Esophagus muscularis mucosa (tissue), 4 donors: ENCODE measurements at regions not wholly inside any gene's neighbourhood (a gene's known extent, or its start where the extent isn't known, plus 50 kb on each side); places are given as distances from the start of the nearest gene placed in this dataset.
A peak's percentile ranks its signal among the peaks of the same experiment; 100 is the strongest.

Source experiments
- DNase-seq: peaks from one replicate; pipeline ENCODE4 v3.0.0-alpha.2; 2017; ENCODE audit errors: extremely low spot score
- H3K27ac ChIP-seq, 4 donors: fragments of 200-600 bp; sonication (generic); replicated peaks in 1 of 4; 1 replicate in 3 of 4; 2 replicates in 1 of 4; pipeline ENCODE4 v1.5.1; 2016 to 2019; ENCODE audit warnings: mild to moderate bottlenecking in 1 of 4
- H3K27me3 ChIP-seq, 4 donors: fragments of 200-600 bp; sonication (generic); one replicate each; pipeline versions ENCODE4 v1.5.1 to v1.6.0; 2016 to 2019
- H3K36me3 ChIP-seq, 4 donors: fragments of 200-600 bp; sonication (generic); one replicate each; pipeline ENCODE4 v1.5.1; 2016 to 2019
- H3K4me1 ChIP-seq, 4 donors: fragments of 200-600 bp; sonication (generic); one replicate each; pipeline ENCODE4 v1.5.1; 2016 to 2019
- H3K4me3 ChIP-seq, 4 donors: fragments of 200-600 bp; sonication (generic); 1 replicate in 2 of 4; 2 replicates in 2 of 4; pipeline ENCODE4 v1.5.1; 2016 to 2019; ENCODE audit warnings: mild to moderate bottlenecking in 4 of 4, moderate library complexity in 1 of 4
- H3K9me3 ChIP-seq, 4 donors: fragments of 200-600 bp; sonication (generic); 1 replicate in 3 of 4; 2 replicates in 1 of 4; pipeline ENCODE4 v1.5.1; 2016 to 2019
- EP300 ChIP-seq: sonication (generic); formaldehyde crosslinking; IDR thresholded peaks from one replicate; pipeline ENCODE4 v1.6.1; 2017; ENCODE audit warnings: antibody characterized with exemption
- POLR2A ChIP-seq: fragments of 450-650 bp; IDR thresholded peaks from one replicate; pipeline ENCODE4 v1.6.1; 2017; ENCODE audit warnings: antibody characterized with exemption, moderate library complexity, mild to moderate bottlenecking, low read depth
- POLR2AphosphoS5 ChIP-seq, 2 donors: sonication (generic); formaldehyde crosslinking; IDR thresholded peaks; one replicate each; pipeline ENCODE4 v1.6.1; 2017; ENCODE audit warnings: antibody characterized with exemption in 2 of 2
- WGBS: methylation state at CpG from one replicate; pipeline ENCODE4 v1.1.5; 2018; 5-methylcytosine and 5-hydroxymethylcytosine counted together
- intact Hi-C: fragments of 100-400 bp; cut with DNase I; formaldehyde crosslinking; loops from one replicate; pipeline ENCODE4 v1.15.1; 2023
- TF ChIP-seq, protein P1 (sequence below), 3 experiments: fragments of 200-600 bp in 2 of 3; fragments of 450-650 bp in 1 of 3; sonication (generic) in 2 of 3; IDR thresholded peaks; one replicate each; pipeline ENCODE4 v1.5.1; 2017 to 2019; ENCODE audit warnings: antibody characterized with exemption in 3 of 3, mild to moderate bottlenecking in 2 of 3, moderate library complexity in 1 of 3

DNA sequence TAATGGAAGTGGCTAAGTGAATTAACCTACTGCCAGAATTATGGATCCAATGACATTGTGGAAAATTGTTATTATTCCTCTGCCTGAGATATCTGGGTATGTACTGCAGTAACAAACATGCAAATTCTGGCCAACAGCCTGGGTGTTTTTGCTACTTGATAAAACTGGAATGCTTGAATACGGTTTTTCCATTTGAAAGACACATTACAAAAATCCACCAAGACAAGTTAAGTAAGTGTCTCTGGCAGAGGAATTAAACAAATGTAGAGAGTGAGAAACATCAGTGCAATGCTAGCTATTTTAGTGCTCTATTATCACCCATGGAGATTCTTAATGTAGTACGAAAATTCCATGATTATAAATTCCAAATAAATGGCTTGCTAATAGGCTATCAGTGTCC lies 312.4 kb upstream of the MEIS1 start:
- no peak for DNase-seq
- H3K4me1 ChIP-seq, result no peaks in the 10 kb centered on the region
- intact Hi-C loops, result no loop called here
- WGBS, result 51% methylated on average over 2 of the region's 2 CpGs
- no peak overlapping the region for H3K27ac ChIP-seq
- H3K36me3 ChIP-seq, result no peaks in the 10 kb centered on the region
- no peaks in the 10 kb centered on the region for H3K27me3 ChIP-seq
- H3K4me3 ChIP-seq, result no peak overlapping the region
- no peaks in the 10 kb centered on the region for H3K9me3 ChIP-seq
- TF ChIP-seq POLR2A (no peak), EP300 (no peak)
- TF ChIP-seq, protein P1, sequence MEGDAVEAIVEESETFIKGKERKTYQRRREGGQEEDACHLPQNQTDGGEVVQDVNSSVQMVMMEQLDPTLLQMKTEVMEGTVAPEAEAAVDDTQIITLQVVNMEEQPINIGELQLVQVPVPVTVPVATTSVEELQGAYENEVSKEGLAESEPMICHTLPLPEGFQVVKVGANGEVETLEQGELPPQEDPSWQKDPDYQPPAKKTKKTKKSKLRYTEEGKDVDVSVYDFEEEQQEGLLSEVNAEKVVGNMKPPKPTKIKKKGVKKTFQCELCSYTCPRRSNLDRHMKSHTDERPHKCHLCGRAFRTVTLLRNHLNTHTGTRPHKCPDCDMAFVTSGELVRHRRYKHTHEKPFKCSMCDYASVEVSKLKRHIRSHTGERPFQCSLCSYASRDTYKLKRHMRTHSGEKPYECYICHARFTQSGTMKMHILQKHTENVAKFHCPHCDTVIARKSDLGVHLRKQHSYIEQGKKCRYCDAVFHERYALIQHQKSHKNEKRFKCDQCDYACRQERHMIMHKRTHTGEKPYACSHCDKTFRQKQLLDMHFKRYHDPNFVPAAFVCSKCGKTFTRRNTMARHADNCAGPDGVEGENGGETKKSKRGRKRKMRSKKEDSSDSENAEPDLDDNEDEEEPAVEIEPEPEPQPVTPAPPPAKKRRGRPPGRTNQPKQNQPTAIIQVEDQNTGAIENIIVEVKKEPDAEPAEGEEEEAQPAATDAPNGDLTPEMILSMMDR (IDR thresholded peaks at IDR 0.05), result no peak

DNA sequence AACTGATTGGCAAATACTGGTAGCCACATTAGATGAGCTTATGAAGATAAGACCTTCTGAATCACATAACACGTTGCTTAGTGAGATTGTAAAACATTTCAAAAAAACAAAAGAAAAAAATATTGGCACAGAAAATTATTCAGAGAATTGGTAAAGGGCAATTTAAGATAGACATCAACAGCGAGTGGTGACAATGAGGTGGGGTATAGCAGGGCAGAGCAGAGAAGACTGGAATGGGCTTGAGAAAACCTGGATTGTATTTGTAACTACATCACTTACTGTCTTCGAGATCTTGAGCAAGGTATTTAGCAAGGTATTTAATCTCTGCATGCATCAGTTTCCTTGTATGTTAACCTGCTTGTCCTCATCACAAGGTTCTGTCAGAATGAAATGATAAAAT lies 313.0 kb upstream of the MEIS1 start:
- H3K27ac ChIP-seq, result no peak overlapping the region
- H3K4me1 ChIP-seq, result no peaks in the 10 kb centered on the region
- H3K36me3 ChIP-seq, result no peaks in the 10 kb centered on the region
- 72% methylated on average over 3 of the region's 3 CpGs for WGBS
- TF ChIP-seq POLR2AphosphoS5 (IDR thresholded peaks at IDR 0.05), result no peak
- TF ChIP-seq, protein P1 (IDR thresholded peaks at IDR 0.05), result no peak
- TF ChIP-seq EP300, result no peak
- no peak for TF ChIP-seq POLR2A
- DNase-seq, result no peak
- no peaks in the 10 kb centered on the region for H3K27me3 ChIP-seq
- intact Hi-C loops, result no loop called here
- no peaks in the 10 kb centered on the region for H3K9me3 ChIP-seq
- no peak overlapping the region for H3K4me3 ChIP-seq

DNA sequence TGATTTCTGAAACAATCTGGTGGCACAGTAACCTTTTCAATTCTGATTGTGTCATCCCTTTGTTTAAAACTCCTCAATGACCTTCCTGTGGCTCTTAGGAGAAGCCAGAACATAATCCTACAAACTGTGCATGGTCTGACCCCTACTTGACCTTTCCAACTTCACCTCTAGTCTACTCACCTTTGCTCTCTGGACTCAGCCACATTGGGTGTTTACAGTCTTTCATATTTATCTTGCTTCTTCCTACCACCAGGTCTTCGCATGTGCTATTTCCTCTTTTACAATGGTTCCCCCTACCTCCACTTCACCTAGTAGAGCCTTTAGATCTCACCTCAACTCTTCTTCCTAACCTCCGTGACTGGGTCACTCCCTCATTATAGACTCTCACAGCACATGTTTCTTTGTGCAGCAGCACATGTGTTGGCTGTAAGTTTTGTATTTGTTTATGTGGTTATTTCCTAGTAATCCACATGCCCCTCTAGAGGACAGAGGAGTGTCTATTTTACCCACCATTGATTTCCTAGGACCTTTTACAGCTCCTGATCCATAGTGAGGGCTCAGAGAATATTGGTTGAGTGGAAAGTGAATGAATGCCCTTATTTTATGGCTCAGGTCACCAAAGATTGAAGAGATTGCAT lies 320.8 kb upstream of the MEIS1 start:
- no peaks in the 10 kb centered on the region for H3K9me3 ChIP-seq
- no peaks in the 10 kb centered on the region for H3K4me1 ChIP-seq
- no peaks in the 10 kb centered on the region for H3K36me3 ChIP-seq
- intact Hi-C loops, result no loop called here
- WGBS, result 84% methylated on average over 2 of the region's 2 CpGs
- no peak overlapping the region for H3K4me3 ChIP-seq
- peak; percentile 75 for DNase-seq
- H3K27me3 ChIP-seq, result no peaks in the 10 kb centered on the region
- no peak overlapping the region for H3K27ac ChIP-seq
- TF ChIP-seq EP300, result no peak
- no peak for TF ChIP-seq POLR2AphosphoS5 (IDR thresholded peaks at IDR 0.05)
- no peak for TF ChIP-seq POLR2A
- TF ChIP-seq, protein P1 (IDR thresholded peaks at IDR 0.05), result no peak

DNA sequence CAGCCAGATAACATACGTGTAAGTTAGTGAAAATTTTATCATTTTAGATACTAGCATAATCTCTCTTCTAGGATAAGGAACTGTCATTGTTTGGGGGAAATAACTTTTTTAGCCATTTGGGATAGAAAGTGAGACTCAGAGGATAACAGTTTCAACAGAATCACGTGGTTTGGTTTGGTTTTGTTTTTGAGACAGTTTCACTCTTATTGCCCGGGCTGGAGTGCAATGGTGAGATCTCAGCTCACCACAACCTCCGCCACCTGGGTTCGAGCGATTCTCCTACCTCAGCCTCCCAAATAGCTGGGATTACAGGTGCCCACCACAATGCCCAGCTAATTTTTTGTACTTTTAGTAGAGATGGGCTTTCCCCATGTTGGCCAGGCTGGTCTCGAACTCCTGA lies 323.2 kb upstream of the MEIS1 start:
- Histone ChIP-seq H3K4me3 (no peak overlapping the region), H3K4me1 (no peaks in the 10 kb centered on the region), H3K36me3 (no peaks in the 10 kb centered on the region), H3K9me3 (no peaks in the 10 kb centered on the region), H3K27me3 (no peaks in the 10 kb centered on the region), H3K27ac (no peak overlapping the region)
- TF ChIP-seq POLR2AphosphoS5 (IDR thresholded peaks at IDR 0.05) (no peak), EP300 (no peak), POLR2A (no peak)
- TF ChIP-seq, protein P1 (IDR thresholded peaks at IDR 0.05), result no peak
- 81% methylated on average over 7 of the region's 7 CpGs for WGBS
- intact Hi-C loops, result no loop called here
- no peak for DNase-seq

DNA sequence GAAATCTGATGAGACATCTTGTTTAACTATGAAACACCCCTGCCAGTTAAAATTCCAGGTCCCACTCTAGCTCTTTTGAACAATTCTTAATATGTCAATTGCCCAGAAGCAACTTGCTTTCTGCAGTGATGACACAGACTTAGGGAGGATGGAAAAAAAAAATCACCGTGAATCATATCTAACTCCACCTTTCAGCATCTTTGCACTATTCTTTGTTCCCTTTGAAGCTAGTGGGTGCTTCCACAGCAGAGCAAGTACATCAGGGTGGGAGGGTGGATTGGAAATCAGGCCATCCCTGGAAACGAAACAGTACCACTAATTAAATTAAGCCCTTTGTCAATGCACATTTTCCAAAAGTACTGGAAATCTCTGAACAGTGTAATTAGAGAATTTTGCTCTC lies 324.3 kb upstream of the MEIS1 start:
- H3K4me3 ChIP-seq, result no peak overlapping the region
- no peaks in the 10 kb centered on the region for H3K9me3 ChIP-seq
- no peaks in the 10 kb centered on the region for H3K36me3 ChIP-seq
- no peak for TF ChIP-seq EP300
- no peak for TF ChIP-seq POLR2A
- TF ChIP-seq, protein P1 (IDR thresholded peaks at IDR 0.05), result no peak
- TF ChIP-seq POLR2AphosphoS5 (IDR thresholded peaks at IDR 0.05), result no peak
- H3K4me1 ChIP-seq, result peaks cover 0 to 2% (median 0%) of the 10 kb centered on the region in 4 donors
- H3K27ac ChIP-seq, result no peak overlapping the region
- intact Hi-C loops, result no loop called here
- DNase-seq, result no peak
- H3K27me3 ChIP-seq, result no peaks in the 10 kb centered on the region
- 76% methylated on average over 2 of the region's 2 CpGs for WGBS
